Hepatocyte (in vitro differentiated cells): ENCODE measurements at regions not wholly inside any gene's neighbourhood (a gene's known extent, or its start where the extent isn't known, plus 50 kb on each side); places are given as distances from the start of the nearest gene placed in this dataset.

ENCODE experiments used
- EZH2 ChIP-seq: fragments of 200-600 bp; sonication (generic); IDR thresholded peaks from 2 replicates; pipeline ENCODE4 v1.6.1; 2016; ENCODE audit warnings: antibody characterized with exemption, mild to moderate bottlenecking, borderline replicate concordance
- EZH2phosphoT487 ChIP-seq: fragments of 200-600 bp; sonication (generic); IDR thresholded peaks from one replicate; pipeline ENCODE4 v1.6.1; 2018; ENCODE audit warnings: antibody characterized with exemption, mild to moderate bottlenecking, low read depth, moderate library complexity; ENCODE audit not compliant: unreplicated experiment, severe bottlenecking

DNA sequence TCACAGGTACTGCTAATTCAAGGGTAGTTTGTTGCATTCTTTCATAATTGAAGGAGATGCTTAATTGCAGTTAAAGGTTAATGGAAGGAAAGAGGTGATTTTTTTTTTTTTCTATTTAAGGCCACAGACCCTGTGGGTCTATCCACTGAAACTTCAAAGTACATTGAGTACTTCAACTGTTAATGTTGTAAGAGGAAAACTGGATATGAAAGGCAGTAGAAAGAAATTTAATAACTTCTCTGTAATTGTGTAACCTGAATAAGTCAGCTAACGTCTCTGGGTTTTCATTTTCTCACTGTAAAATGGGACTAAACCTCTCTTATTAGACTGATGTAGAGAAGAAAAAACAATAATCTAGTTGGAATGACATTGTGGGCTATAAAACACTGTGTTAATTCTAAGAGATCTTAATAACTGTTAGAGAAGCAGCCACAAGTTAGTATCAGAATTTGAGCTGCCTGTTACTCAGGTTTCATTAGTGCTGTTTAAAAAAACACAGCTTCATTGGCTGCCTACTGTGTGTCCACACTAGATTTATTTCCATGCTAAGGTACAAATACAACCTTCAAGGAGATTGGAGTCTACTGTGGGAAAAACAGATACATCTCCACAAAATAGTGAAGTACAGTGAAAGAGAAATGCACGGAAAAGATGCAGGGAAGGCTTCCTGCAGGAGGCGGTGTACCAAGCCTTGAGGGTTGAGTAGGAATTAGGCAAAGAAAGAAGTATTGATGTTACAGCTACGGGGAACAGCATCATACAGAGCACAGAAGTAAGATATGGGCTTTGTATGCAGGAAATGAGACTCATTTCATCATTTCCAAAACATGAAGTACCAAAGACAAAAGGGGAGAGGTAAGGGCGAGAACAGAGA is 483.6 kb downstream of the TAFA4 start:
- no peak for TF ChIP-seq EZH2phosphoT487
- no peak for TF ChIP-seq EZH2
